ENCODE measurements at regions not wholly inside any gene's neighbourhood (a gene's known extent, or its start where the extent isn't known, plus 50 kb on each side); places are given as distances from the start of the nearest gene placed in this dataset.

- no peak overlapping the region for H3K27ac ChIP-seq
- DNase-seq, result no peak
- in situ Hi-C loops (cut with HindIII; ENCODE audit: low pct_ligation_motif_present, low sequenced_read_pairs), result no loop called here
- no peak overlapping the region for H3K4me3 ChIP-seq (ENCODE audit: low read depth, low read length)
- H3K36me3 ChIP-seq (replicated peaks), result no peaks in the 10 kb centered on the region
- H3K27me3 ChIP-seq (replicated peaks), result no peaks in the 10 kb centered on the region
- TF ChIP-seq CTCF (IDR thresholded peaks at IDR 0.05; ENCODE audit: low read depth, low read length, missing control alignments), result no peak
These were observed 431.8 kb upstream of the MAN1A1 start for GRCh38 chr6:119781365-119781764.

- Histone ChIP-seq H3K27me3 (replicated peaks) (no peaks in the 10 kb centered on the region), H3K4me3 (ENCODE audit: low read depth, low read length) (no peak overlapping the region), H3K36me3 (replicated peaks) (no peaks in the 10 kb centered on the region), H3K27ac (no peak overlapping the region)
- in situ Hi-C loops (cut with HindIII; ENCODE audit: low pct_ligation_motif_present, low sequenced_read_pairs), result no loop called here
- DNase-seq, result no peak
- no peak for TF ChIP-seq CTCF (IDR thresholded peaks at IDR 0.05; ENCODE audit: low read depth, low read length, missing control alignments)
These were observed 418.6 kb upstream of the MAN1A1 start for GRCh38 chr6:119768201-119768600.

- TF ChIP-seq CTCF (IDR thresholded peaks at IDR 0.05; ENCODE audit: low read depth, low read length, missing control alignments), result no peak
- Histone ChIP-seq H3K36me3 (replicated peaks) (no peaks in the 10 kb centered on the region), H3K27ac (no peak overlapping the region), H3K4me3 (ENCODE audit: low read depth, low read length) (no peak overlapping the region), H3K27me3 (replicated peaks) (no peaks in the 10 kb centered on the region)
- DNase-seq, result no peak
- in situ Hi-C loops (cut with HindIII; ENCODE audit: low pct_ligation_motif_present, low sequenced_read_pairs), result no loop called here
These were observed 415.5 kb upstream of the MAN1A1 start for GRCh38 chr6:119764927-119765681.

GRCh38 chr6:119760046-119760445, 410.5 kb upstream of the MAN1A1 start:
- in situ Hi-C loops (cut with HindIII; ENCODE audit: low pct_ligation_motif_present, low sequenced_read_pairs), result no loop called here
- H3K27ac ChIP-seq, result no peak overlapping the region
- H3K4me3 ChIP-seq (ENCODE audit: low read depth, low read length), result no peak overlapping the region
- no peaks in the 10 kb centered on the region for H3K36me3 ChIP-seq (replicated peaks)
- DNase-seq, result no peak
- H3K27me3 ChIP-seq (replicated peaks), result no peaks in the 10 kb centered on the region
- no peak for TF ChIP-seq CTCF (IDR thresholded peaks at IDR 0.05; ENCODE audit: low read depth, low read length, missing control alignments)

DNA sequence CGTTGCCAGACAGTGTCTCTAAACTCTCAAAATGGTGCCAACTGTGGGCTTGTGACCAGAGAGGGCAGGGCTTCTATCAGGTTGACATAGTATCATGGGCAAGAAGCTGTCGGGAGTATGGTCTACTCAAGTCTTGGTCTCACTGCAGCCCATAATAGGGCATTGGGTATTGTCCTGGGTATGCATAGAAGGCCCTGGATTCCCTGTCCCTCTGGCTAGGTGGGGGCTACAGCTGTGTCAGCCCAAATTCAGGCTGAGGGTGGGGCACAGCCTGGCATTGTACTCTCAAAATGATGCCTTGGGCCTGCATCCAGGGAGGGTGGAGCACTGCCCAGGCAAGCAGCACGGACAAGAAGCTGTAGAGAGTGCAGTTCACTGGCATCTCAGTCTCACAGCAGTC, 408.8 kb upstream of the MAN1A1 start:
- Histone ChIP-seq H3K27ac (no peak overlapping the region), H3K36me3 (replicated peaks) (no peaks in the 10 kb centered on the region), H3K27me3 (replicated peaks) (no peaks in the 10 kb centered on the region), H3K4me3 (ENCODE audit: low read depth, low read length) (no peak overlapping the region)
- no peak for DNase-seq
- no peak for TF ChIP-seq CTCF (IDR thresholded peaks at IDR 0.05; ENCODE audit: low read depth, low read length, missing control alignments)
- in situ Hi-C loops (cut with HindIII; ENCODE audit: low pct_ligation_motif_present, low sequenced_read_pairs), result no loop called here

GRCh38 chr6:119757467-119757866, 407.9 kb upstream of the MAN1A1 start:
- Histone ChIP-seq H3K27me3 (replicated peaks) (no peaks in the 10 kb centered on the region), H3K27ac (no peak overlapping the region), H3K4me3 (ENCODE audit: low read depth, low read length) (no peak overlapping the region), H3K36me3 (replicated peaks) (no peaks in the 10 kb centered on the region)
- TF ChIP-seq CTCF (IDR thresholded peaks at IDR 0.05; ENCODE audit: low read depth, low read length, missing control alignments), result no peak
- in situ Hi-C loops (cut with HindIII; ENCODE audit: low pct_ligation_motif_present, low sequenced_read_pairs), result no loop called here
- DNase-seq, result no peak

All from brain microvascular endothelial cell (primary cell).